Astrocyte of the cerebellum (primary cell): ENCODE measurements at regions not wholly inside any gene's neighbourhood (a gene's known extent, or its start where the extent isn't known, plus 50 kb on each side); places are given as distances from the start of the nearest gene placed in this dataset.

Source experiments
- DNase-seq: peaks from one replicate; pipeline ENCODE4 v3.0.0-alpha.2; 2011; ENCODE audit warnings: low read depth
- H3K4me3 ChIP-seq: 2 replicates; pipeline ENCODE4 v1.5.1; 2011; ENCODE audit warnings: mild to moderate bottlenecking, low read depth, low read length, moderate library complexity
- in situ Hi-C: cut with HindIII; loops from 2 replicates; pipeline ENCODE4 v1.10.0; 2017; ENCODE audit warnings: low sequenced_read_pairs
- TF ChIP-seq, protein P1 (sequence below): IDR thresholded peaks from 2 replicates; pipeline ENCODE4 v1.5.1; 2012; ENCODE audit warnings: low read length, low read depth, moderate library complexity, mild to moderate bottlenecking; ENCODE audit errors: missing control alignments

DNA sequence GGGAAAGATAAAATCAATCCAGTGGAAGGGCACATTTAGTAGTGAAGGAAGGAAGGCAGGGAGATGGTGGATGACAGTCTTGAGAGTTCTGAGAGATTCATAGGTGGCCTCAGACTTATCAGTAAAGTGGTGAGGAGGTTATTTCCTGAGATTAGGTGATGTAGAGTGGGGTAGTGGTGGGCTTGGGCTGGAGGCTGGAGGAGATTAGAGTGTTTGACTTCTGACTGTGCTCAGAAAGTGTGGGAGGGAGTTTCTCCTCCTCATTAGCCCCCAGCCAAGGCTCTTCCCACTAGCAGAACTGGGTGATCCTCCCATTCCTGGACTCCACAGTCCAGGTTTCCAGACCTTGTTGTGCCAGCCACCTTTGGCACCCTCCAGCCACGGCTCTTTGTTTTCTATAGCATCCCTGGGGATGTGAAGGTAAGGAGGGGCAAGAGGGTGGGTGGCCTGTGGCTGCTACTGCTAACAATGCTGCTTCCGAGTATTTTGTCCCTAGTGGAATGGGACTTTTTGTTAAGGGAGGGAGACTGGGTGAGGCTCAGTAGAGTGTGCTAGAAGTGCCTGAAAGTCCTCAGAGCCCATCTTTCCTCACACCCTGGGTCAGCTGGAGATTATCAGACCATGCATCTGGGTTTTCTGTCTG lies 94.4 kb downstream of the ADRB2 start:
- DNase-seq = no peak
- no peak overlapping the region for H3K4me3 ChIP-seq
- TF ChIP-seq, protein P1, sequence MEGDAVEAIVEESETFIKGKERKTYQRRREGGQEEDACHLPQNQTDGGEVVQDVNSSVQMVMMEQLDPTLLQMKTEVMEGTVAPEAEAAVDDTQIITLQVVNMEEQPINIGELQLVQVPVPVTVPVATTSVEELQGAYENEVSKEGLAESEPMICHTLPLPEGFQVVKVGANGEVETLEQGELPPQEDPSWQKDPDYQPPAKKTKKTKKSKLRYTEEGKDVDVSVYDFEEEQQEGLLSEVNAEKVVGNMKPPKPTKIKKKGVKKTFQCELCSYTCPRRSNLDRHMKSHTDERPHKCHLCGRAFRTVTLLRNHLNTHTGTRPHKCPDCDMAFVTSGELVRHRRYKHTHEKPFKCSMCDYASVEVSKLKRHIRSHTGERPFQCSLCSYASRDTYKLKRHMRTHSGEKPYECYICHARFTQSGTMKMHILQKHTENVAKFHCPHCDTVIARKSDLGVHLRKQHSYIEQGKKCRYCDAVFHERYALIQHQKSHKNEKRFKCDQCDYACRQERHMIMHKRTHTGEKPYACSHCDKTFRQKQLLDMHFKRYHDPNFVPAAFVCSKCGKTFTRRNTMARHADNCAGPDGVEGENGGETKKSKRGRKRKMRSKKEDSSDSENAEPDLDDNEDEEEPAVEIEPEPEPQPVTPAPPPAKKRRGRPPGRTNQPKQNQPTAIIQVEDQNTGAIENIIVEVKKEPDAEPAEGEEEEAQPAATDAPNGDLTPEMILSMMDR = no peak
- in situ Hi-C loops = no loop called here

DNA sequence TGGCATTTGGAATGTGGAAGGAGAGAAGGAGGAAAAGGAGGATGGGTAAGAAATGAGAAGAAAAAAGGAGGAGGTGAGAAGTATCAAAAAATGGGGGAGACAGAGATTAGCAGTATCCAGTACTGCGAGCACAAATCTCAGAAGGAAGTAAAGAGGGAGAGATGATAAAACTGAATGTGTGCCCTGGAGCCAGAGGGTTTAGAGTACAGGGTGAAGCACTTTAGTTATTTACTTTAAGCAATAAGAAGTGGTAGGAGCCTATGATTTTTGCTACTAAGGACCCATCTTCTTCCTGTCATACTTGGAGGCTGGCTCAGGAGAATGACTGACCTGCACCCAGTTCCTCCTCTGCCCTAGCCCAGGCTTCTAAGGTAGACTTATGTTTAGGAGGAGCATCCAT lies 94.9 kb downstream of the ADRB2 start:
- in situ Hi-C loops = no loop called here
- DNase-seq = no peak
- TF ChIP-seq, protein P1 = no peak
- H3K4me3 ChIP-seq = no peak overlapping the region

DNA sequence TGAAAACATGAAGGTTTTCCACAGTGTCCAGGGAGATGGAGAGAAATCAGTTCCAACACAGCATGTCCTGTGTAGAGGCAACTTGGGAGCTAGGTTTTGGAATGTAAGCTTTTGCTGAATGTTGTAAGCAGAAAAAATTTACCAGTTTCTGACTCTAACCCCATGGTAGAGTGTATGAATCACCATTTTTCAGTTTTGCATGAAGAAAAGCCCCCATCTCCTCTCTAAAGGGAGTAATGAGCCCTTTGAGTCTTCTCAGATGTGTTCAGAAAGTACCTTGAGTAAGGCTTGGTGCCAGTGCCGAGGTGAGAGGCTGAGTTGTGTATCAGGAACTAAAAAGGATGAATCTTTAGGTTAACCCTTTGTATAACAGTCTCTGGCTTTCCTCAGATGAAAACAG lies 96.2 kb downstream of the ADRB2 start:
- in situ Hi-C loops = no loop called here
- TF ChIP-seq, protein P1 = no peak
- DNase-seq = no peak
- H3K4me3 ChIP-seq = no peak overlapping the region

- in situ Hi-C loops = no loop called here
- TF ChIP-seq, protein P1 = no peak
- DNase-seq = no peak
These were observed 96.6 kb downstream of the ADRB2 start for GRCh38 chr5:148923023-148923422.

DNA sequence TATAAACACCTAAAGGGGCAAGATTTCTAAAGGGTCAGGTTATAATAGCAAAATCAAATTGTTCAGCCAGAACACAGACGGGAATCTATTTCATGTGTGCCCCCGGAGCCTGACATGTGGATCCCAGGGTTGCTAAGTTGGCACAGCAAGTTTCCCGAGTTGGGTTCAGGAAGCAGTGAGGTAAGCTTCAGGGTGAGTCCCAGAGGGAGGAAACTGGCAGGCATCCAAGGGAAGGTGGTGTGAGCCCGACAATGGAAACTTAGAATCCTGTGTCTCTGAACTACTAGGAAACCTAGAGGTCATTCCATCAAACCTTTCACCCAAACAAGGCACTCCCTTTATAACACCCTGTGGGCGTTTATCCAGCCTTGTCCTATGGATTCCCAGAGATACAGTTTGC lies 98.4 kb downstream of the ADRB2 start:
- TF ChIP-seq, protein P1 = no peak
- no peak overlapping the region for H3K4me3 ChIP-seq
- DNase-seq = no peak
- in situ Hi-C loops = no loop called here

More at GRCh38 chr5:148923023-148923422, 96.6 kb downstream of the ADRB2 start:
- H3K4me3 ChIP-seq = no peak overlapping the region

GRCh38 chr5:148926207-148926606 lies 99.8 kb downstream of the ADRB2 start:
- in situ Hi-C loops = no loop called here
- no peak overlapping the region for H3K4me3 ChIP-seq

More at GRCh38 chr5:148926207-148926606, 99.8 kb downstream of the ADRB2 start:
- TF ChIP-seq, protein P1 = no peak
- DNase-seq = no peak
